Lower leg skin (tissue), 3 donors: ENCODE measurements at regions not wholly inside any gene's neighbourhood (a gene's known extent, or its start where the extent isn't known, plus 50 kb on each side); places are given as distances from the start of the nearest gene placed in this dataset.

Experiments used
- CTCF ChIP-seq, 3 donors: fragments of 450-650 bp; IDR thresholded peaks; one replicate each; pipeline ENCODE4 v1.5.1; 2016; ENCODE audit warnings: antibody characterized with exemption in 3 of 3, mild to moderate bottlenecking in 3 of 3, moderate library complexity in 2 of 3
- POLR2A ChIP-seq, 2 donors: fragments of 450-650 bp; IDR thresholded peaks; one replicate each; pipeline ENCODE4 v1.6.1; 2016 to 2017; ENCODE audit warnings: antibody characterized with exemption in 2 of 2, mild to moderate bottlenecking in 1 of 2, moderate library complexity in 1 of 2

- TF ChIP-seq POLR2A (IDR thresholded peaks at IDR 0.05), result no peak
- TF ChIP-seq CTCF (IDR thresholded peaks at IDR 0.05), result no peak
Observed at GRCh38 chr5:84573017-84573712, 188.5 kb upstream of the EDIL3 start.
